ENCODE measurements at regions not wholly inside any gene's neighbourhood (a gene's known extent, or its start where the extent isn't known, plus 50 kb on each side); places are given as distances from the start of the nearest gene placed in this dataset.

DNA sequence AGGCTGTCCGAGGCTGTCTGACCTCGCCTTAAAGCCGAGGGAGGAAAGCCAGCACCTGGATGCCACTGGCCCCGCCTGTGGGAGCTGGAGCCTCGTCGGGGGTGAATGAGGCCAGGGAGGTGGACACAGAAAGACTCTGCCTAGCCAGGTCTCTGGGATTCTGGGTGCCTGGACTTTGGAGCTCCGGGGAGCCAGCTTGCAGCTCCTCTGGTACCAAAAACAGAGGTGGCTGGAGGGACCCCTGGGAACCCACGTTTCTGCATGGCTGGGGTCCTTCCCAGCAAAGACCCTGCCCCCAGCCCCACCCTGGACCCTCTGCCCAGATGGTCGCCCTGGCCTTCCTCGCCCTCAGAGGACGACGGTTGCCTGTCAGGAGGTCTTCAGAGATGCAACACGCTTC lies 239.7 kb downstream of the BRD1 start:
- no peaks in the 10 kb centered on the region; the same call in 2 of the 3 replicates for H3K9me3 Mint-ChIP-seq
- Histone ChIP-seq H4K20me1 (replicated peaks; ENCODE audit: insufficient read depth) (no peaks in the 10 kb centered on the region), H3K79me2 (replicated peaks; ENCODE audit: insufficient read depth) (no peaks in the 10 kb centered on the region), H3K36me3 (ENCODE audit: insufficient read depth) (no peaks in the 10 kb centered on the region), H3K9me2 (ENCODE audit: insufficient read depth) (no peaks in the 10 kb centered on the region), H3K27me3 (ENCODE audit: insufficient read depth) (no peaks in the 10 kb centered on the region), H2AFZ (no peak overlapping the region), H3F3A (replicated peaks; ENCODE audit: low read depth) (no peaks in the 10 kb centered on the region), H3K27ac (ENCODE audit: low read depth) (no peak overlapping the region), H3K4me1 (ENCODE audit: insufficient read depth) (no peaks in the 10 kb centered on the region), H3K4me2 (no peak overlapping the region), H3K4me3 (no peak overlapping the region)
- ATAC-seq = no peak
- H3K4me1 Mint-ChIP-seq = peaks cover 4% of the 10 kb centered on the region; the same call in 2 of the 3 replicates
- DNase-seq (ENCODE audit: low spot score) = no peak
- TF ChIP-seq JUNB (IDR thresholded peaks at IDR 0.05; ENCODE audit: unreplicated experiment) = no peak
- no peak for TF ChIP-seq POLR2AphosphoS5 (IDR thresholded peaks at IDR 0.05; ENCODE audit: low read depth)
- TF ChIP-seq, protein P1, sequence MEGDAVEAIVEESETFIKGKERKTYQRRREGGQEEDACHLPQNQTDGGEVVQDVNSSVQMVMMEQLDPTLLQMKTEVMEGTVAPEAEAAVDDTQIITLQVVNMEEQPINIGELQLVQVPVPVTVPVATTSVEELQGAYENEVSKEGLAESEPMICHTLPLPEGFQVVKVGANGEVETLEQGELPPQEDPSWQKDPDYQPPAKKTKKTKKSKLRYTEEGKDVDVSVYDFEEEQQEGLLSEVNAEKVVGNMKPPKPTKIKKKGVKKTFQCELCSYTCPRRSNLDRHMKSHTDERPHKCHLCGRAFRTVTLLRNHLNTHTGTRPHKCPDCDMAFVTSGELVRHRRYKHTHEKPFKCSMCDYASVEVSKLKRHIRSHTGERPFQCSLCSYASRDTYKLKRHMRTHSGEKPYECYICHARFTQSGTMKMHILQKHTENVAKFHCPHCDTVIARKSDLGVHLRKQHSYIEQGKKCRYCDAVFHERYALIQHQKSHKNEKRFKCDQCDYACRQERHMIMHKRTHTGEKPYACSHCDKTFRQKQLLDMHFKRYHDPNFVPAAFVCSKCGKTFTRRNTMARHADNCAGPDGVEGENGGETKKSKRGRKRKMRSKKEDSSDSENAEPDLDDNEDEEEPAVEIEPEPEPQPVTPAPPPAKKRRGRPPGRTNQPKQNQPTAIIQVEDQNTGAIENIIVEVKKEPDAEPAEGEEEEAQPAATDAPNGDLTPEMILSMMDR (conservative IDR thresholded peaks at IDR 0.05; ENCODE audit: low read depth in 2 of 2) = no peak
- no peak for TF ChIP-seq CREB1 (CRISPR knock-in tag; IDR thresholded peaks at IDR 0.05; ENCODE audit: low read depth)
- TF ChIP-seq ZNF331 (CRISPR knock-in tag; IDR thresholded peaks at IDR 0.05; ENCODE audit: low read depth) = no peak
- TF ChIP-seq, protein P2, sequence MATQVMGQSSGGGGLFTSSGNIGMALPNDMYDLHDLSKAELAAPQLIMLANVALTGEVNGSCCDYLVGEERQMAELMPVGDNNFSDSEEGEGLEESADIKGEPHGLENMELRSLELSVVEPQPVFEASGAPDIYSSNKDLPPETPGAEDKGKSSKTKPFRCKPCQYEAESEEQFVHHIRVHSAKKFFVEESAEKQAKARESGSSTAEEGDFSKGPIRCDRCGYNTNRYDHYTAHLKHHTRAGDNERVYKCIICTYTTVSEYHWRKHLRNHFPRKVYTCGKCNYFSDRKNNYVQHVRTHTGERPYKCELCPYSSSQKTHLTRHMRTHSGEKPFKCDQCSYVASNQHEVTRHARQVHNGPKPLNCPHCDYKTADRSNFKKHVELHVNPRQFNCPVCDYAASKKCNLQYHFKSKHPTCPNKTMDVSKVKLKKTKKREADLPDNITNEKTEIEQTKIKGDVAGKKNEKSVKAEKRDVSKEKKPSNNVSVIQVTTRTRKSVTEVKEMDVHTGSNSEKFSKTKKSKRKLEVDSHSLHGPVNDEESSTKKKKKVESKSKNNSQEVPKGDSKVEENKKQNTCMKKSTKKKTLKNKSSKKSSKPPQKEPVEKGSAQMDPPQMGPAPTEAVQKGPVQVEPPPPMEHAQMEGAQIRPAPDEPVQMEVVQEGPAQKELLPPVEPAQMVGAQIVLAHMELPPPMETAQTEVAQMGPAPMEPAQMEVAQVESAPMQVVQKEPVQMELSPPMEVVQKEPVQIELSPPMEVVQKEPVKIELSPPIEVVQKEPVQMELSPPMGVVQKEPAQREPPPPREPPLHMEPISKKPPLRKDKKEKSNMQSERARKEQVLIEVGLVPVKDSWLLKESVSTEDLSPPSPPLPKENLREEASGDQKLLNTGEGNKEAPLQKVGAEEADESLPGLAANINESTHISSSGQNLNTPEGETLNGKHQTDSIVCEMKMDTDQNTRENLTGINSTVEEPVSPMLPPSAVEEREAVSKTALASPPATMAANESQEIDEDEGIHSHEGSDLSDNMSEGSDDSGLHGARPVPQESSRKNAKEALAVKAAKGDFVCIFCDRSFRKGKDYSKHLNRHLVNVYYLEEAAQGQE (IDR thresholded peaks at IDR 0.05; ENCODE audit: unreplicated experiment) = no peak
- TF ChIP-seq EZH2phosphoT487 (IDR thresholded peaks at IDR 0.05; ENCODE audit: unreplicated experiment) = no peak
- no peak for TF ChIP-seq ZNF114 (CRISPR knock-in tag; IDR thresholded peaks at IDR 0.05)
- TF ChIP-seq ZNF462 (CRISPR knock-in tag; IDR thresholded peaks at IDR 0.05) = no peak
- TF ChIP-seq STAT1 (IDR thresholded peaks at IDR 0.05; ENCODE audit: unreplicated experiment) = no peak
- no peak for TF ChIP-seq EZH2 (IDR thresholded peaks at IDR 0.05; ENCODE audit: low read depth, unreplicated experiment)
- no peak for TF ChIP-seq NANOG (IDR thresholded peaks at IDR 0.05; ENCODE audit: borderline replicate concordance)
- TF ChIP-seq, protein P3, sequence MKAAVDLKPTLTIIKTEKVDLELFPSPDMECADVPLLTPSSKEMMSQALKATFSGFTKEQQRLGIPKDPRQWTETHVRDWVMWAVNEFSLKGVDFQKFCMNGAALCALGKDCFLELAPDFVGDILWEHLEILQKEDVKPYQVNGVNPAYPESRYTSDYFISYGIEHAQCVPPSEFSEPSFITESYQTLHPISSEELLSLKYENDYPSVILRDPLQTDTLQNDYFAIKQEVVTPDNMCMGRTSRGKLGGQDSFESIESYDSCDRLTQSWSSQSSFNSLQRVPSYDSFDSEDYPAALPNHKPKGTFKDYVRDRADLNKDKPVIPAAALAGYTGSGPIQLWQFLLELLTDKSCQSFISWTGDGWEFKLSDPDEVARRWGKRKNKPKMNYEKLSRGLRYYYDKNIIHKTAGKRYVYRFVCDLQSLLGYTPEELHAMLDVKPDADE (IDR thresholded peaks at IDR 0.05) = no peak
- no peak overlapping the region for H3K4me3 Mint-ChIP-seq
- no peak overlapping the region for H3K27ac Mint-ChIP-seq
- H3K27me3 Mint-ChIP-seq (ENCODE audit: insufficient read depth, low read depth, poor library complexity) = peaks cover 4% of the 10 kb centered on the region
- no peaks in the 10 kb centered on the region for H3K36me3 Mint-ChIP-seq (ENCODE audit: low read depth)

All from GM23338 (cell line).